ENCODE measurements at regions not wholly inside any gene's neighbourhood (a gene's known extent, or its start where the extent isn't known, plus 50 kb on each side); places are given as distances from the start of the nearest gene placed in this dataset.

- no peak overlapping the region for H3K4me3 ChIP-seq (replicated peaks; ENCODE audit: low read depth, low read length)
- TF ChIP-seq CTCF (IDR thresholded peaks at IDR 0.05; ENCODE audit: low read depth, low read length, missing control alignments), result no peak
- no peak for DNase-seq (ENCODE audit: extremely low read depth, low read depth)
Measured at GRCh38 chr5:106566031-106566430, 1104.7 kb downstream of the EFNA5 start.

- TF ChIP-seq CTCF (IDR thresholded peaks at IDR 0.05; ENCODE audit: low read depth, low read length, missing control alignments), result no peak
- H3K4me3 ChIP-seq (replicated peaks; ENCODE audit: low read depth, low read length), result no peak overlapping the region
- no peak for DNase-seq (ENCODE audit: extremely low read depth, low read depth)
Measured at GRCh38 chr5:106545325-106545724, 1125.4 kb downstream of the EFNA5 start.

- TF ChIP-seq CTCF (IDR thresholded peaks at IDR 0.05; ENCODE audit: low read depth, low read length, missing control alignments), result no peak
- DNase-seq (ENCODE audit: extremely low read depth, low read depth), result no peak
- no peak overlapping the region for H3K4me3 ChIP-seq (replicated peaks; ENCODE audit: low read depth, low read length)
Measured at GRCh38 chr5:106543330-106543729, 1127.4 kb downstream of the EFNA5 start.

GRCh38 chr5:106530150-106530549 is 1140.6 kb downstream of the EFNA5 start:
- no peak for TF ChIP-seq CTCF (IDR thresholded peaks at IDR 0.05; ENCODE audit: low read depth, low read length, missing control alignments)
- no peak overlapping the region for H3K4me3 ChIP-seq (replicated peaks; ENCODE audit: low read depth, low read length)
- no peak for DNase-seq (ENCODE audit: extremely low read depth, low read depth)

- no peak overlapping the region for H3K4me3 ChIP-seq (replicated peaks; ENCODE audit: low read depth, low read length)
Measured at GRCh38 chr5:106525438-106525837, 1145.3 kb downstream of the EFNA5 start.

GRCh38 chr5:106523852-106524251 is 1146.9 kb downstream of the EFNA5 start:
- H3K4me3 ChIP-seq (replicated peaks; ENCODE audit: low read depth, low read length), result no peak overlapping the region
- no peak for TF ChIP-seq CTCF (IDR thresholded peaks at IDR 0.05; ENCODE audit: low read depth, low read length, missing control alignments)
- no peak for DNase-seq (ENCODE audit: extremely low read depth, low read depth)

More at GRCh38 chr5:106525438-106525837, 1145.3 kb downstream of the EFNA5 start:
- TF ChIP-seq CTCF (IDR thresholded peaks at IDR 0.05; ENCODE audit: low read depth, low read length, missing control alignments), result no peak
- no peak for DNase-seq (ENCODE audit: extremely low read depth, low read depth)

- TF ChIP-seq CTCF (IDR thresholded peaks at IDR 0.05; ENCODE audit: low read depth, low read length, missing control alignments), result no peak
Measured at GRCh38 chr5:106522296-106522695, 1148.4 kb downstream of the EFNA5 start.

More at GRCh38 chr5:106522296-106522695, 1148.4 kb downstream of the EFNA5 start:
- no peak overlapping the region for H3K4me3 ChIP-seq (replicated peaks; ENCODE audit: low read depth, low read length)
- no peak for DNase-seq (ENCODE audit: extremely low read depth, low read depth)

Measured in HFF-Myc (cell line).